NCI-H1092 (cell line): ENCODE measurements at regions not wholly inside any gene's neighbourhood (a gene's known extent, or its start where the extent isn't known, plus 50 kb on each side); places are given as distances from the start of the nearest gene placed in this dataset.
"Not testable (repeated sequence)": the region's sequence is repeated elsewhere in the genome, so short reads cannot be mapped to it uniquely, and the experiment has no call there.

ENCODE experiments used
- DNase-seq: peaks from one replicate; lab custom pipeline; 2025; lab: John Stamatoyannopoulos, UW

DNA sequence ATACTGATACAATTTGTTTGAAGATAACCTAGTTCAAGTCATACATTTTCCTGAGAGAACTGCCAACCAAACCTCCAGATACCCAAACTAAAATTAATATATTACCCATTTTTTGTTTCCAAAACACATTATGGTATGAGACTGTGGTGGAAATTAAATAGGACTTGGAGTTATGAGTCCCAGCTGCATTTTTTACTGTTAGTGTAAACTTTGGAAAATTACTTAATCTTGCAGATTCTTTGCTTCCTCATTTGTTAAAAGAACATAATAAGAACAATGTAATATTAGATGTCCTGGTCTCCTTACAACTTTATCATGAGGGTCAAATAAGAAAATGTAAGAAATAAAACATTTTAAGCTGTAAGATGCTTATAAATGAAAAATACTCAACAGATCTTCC is 98.2 kb upstream of the TRIB2 start:
- DNase-seq: no peak

GRCh38 chr2:12619975-12620374 is 96.8 kb upstream of the TRIB2 start:
- DNase-seq: no peak

- no peak for DNase-seq
Measured at GRCh38 chr2:12620759-12621158, 96.0 kb upstream of the TRIB2 start.

- DNase-seq: no peak
Measured at GRCh38 chr2:12623051-12623450, 93.7 kb upstream of the TRIB2 start.

DNA sequence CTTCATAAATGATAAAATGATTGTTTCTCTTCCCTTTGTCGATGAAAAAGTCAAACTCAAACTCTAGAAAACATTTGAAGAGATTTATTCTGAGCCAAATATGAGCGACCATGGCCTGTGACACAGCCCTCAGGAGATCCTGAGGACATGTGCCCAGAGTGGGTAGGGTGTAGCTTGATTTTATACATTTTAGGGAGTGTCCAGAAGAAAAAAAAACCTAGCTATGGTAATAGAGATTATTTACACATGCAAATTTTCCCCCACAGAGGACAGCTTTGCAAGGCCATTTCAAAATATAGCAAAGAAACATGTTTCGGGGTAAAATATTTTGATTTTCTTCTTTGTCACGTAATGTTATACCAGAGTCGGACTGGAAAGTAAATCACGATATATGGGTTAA is 92.4 kb upstream of the TRIB2 start:
- DNase-seq: no peak

DNA sequence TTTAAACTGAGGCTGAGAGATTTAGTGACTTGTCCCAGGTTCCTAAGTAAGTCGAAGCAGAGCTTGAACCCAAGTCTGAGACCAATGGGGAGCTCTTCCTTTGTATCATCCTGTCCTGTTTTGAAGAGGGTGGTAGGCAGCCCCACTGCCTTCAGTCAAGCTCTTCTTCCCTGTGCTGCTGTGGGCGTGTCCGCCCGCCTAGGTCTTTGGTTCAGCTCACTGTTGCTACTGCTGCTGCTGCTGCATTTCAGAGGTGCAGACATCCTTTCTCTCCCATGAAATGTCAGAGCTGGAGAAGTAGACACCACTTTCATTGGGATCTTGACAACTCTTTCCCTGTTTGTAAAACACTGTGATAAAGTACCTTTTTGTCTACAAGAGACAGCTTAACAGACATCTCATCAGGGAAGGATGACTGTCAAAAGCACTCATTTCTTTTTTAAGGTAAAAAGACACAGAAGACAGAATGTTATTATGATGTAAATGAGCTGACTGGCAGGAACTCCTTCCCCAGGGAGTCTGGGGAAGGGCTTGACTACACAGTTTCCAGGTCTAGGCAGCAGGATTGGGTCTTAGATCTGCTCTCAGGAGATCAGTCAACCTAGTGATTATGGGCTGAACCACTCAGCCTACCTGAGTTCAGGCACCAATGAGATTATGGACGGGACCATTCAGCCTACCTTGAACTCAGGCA is 91.7 kb upstream of the TRIB2 start:
- DNase-seq: no peak

GRCh38 chr2:12628541-12628940 is 88.2 kb upstream of the TRIB2 start:
- DNase-seq: not testable (repeated sequence)

GRCh38 chr2:12636837-12637581 is 79.7 kb upstream of the TRIB2 start:
- no peak for DNase-seq

DNA sequence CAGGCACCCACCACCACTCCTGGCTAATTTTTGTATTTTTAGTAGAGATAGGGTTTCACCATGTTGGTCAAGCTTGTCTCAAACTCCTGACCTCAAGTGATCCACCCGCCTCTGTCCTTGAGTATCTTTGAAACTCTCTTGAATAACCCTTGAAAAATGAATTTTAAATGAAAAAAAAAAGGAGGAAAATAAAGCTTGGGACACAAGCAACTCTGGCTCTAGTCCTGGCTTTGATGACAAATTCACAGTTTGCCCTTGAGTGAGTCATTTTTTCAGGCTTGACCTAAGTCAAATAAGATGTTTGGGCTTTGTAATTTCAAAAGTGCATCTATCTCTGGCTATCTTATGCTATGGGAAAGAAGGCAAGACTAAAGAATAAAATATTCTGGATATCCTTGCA is 79.0 kb upstream of the TRIB2 start:
- no peak for DNase-seq

DNA sequence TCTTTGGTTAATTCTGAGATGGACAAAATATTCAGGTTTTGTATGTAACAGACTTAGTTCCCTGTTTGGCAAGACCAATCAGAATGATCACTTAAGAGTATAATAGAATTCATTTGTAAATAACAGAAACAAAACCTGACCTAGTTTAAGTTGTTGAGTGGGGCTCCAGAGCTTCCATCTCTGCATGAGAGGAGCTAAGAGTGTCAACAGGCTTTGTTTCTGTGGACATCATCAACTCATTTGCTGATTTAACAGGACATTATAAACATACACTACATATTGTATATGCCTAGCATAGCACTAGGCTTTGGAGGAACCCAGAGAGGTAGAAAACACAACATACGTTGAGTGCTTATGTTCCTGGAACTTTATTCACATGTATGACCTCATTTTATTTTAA is 75.3 kb upstream of the TRIB2 start:
- no peak for DNase-seq

- no peak for DNase-seq
Measured at GRCh38 chr2:12642332-12642731, 74.4 kb upstream of the TRIB2 start.

DNA sequence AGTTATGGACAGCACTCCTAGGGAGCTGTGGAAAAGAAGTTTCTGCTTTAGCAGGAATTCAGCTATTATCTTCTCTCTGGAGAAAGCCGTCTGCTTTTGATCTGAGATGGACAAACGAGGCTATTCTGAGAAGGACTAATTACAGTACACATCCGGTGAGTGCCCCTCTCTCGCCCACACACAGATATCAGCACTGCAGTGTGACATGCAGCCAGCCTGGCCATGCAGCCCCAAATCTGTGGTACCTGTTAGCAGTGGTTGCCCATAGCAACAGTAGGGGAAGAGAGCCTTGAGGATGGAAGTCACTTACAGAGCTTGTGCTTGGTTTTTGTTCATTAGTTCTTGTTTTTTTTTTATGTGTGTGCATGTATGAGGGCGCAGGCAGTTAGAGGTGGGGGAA is 73.9 kb upstream of the TRIB2 start:
- DNase-seq: no peak

- no peak for DNase-seq
Measured at GRCh38 chr2:12649602-12650400, 66.9 kb upstream of the TRIB2 start.

DNA sequence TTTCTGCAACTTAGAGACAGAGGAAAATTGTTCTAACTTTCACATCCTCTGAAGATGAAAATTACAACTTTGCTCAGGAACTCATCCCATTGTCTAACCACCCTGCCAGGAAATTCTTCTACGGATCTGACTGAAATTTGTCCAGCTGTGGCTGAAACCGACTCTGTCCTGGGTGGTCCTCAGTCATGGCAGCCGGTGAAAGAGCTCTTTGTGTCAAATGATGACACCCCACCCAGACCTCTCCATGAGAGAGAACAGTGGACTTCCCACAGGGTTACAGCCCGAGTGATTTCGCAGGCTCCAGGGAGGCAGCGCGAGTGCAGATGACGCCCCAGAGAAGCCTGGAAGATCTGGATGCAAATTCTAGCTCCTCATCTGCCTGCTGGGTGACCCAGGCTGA is 65.1 kb upstream of the TRIB2 start:
- DNase-seq: no peak

GRCh38 chr2:12652723-12653122 is 64.0 kb upstream of the TRIB2 start:
- no peak for DNase-seq

GRCh38 chr2:12657560-12657959 is 59.2 kb upstream of the TRIB2 start:
- DNase-seq: no peak

GRCh38 chr2:12658310-12658945 is 58.3 kb upstream of the TRIB2 start:
- no peak for DNase-seq

DNA sequence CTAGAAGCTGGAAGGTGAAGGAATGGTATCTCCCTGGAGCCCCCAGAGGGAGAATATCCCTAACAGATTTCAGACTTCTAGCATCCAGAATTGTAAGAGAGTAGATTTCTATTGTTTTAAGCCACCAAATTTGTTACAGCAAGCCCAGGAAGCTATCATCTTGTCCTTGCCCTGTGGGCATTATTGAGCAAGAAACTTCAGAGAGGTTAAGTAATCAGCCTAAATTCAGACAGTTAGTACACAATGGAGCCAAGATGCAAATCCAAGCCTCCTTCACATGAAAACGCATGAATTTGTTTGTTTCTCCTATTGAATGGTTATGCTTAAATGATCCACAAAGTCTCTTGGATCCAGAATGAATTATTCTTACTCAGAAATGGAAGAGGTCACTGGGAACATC is 55.2 kb upstream of the TRIB2 start:
- DNase-seq: no peak

- DNase-seq: no peak
Measured at GRCh38 chr2:12663306-12664037, 53.3 kb upstream of the TRIB2 start.

- DNase-seq: no peak
Measured at GRCh38 chr2:12665334-12665733, 51.4 kb upstream of the TRIB2 start.

DNA sequence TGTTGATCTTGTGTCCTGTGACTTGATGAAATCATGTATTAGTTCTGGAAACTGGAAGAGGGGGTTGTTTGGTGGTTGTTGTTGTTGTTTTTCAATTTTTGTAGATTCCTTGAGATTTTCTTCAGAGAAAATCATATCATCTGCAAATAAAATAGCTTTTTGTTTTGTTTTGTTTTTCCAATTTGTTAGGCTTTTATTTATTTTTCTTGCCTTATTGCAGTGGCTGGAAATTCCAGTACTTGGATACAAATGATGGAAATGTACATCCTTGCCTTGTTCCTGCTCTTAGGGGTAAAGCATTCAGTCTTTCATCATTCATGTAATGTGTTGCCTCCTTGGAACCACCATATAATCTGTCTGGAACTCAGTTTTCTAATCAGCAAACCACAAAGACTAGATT is 50.3 kb upstream of the TRIB2 start:
- DNase-seq: no peak
